ENCODE measurements at regions not wholly inside any gene's neighbourhood (a gene's known extent, or its start where the extent isn't known, plus 50 kb on each side); places are given as distances from the start of the nearest gene placed in this dataset.
"Not testable (repeated sequence)": the region's sequence is repeated elsewhere in the genome, so short reads cannot be mapped to it uniquely, and the experiment has no call there.

- ATAC-seq = no peak
- no peak for DNase-seq
- 85 to 88% (median 88%) methylated on average over 5 of the region's 5 CpGs for WGBS, 3 donors
- Histone ChIP-seq H3K36me3 (ENCODE audit: insufficient read depth in 1 of 2, low read depth in 1 of 2) (no peaks in the 10 kb centered on the region), H3K27me3 (ENCODE audit: insufficient read depth in 3 of 3, low read length in 2 of 3) (no peaks in the 10 kb centered on the region), H3K4me3 (no peak overlapping the region), H3K27ac (no peak overlapping the region), H3K4me1 (no peaks in the 10 kb centered on the region), H3K9me3 (no peaks in the 10 kb centered on the region)
- TF ChIP-seq CTCF (IDR thresholded peaks at IDR 0.05) = no peak
- intact Hi-C loops (cut with DNase I) = loop anchor here in 1 of 2 donors (10.0 kb wide), 1 partner anchor 825 kb away; no protein-coding TSS in a partner anchor
Observed at GRCh38 chr9:106019702-106020101, 325.4 kb downstream of the TMEM38B start.

- no peak for DNase-seq
- WGBS, 3 donors = 75 to 90% (median 78%) methylated on average over 2 of the region's 2 CpGs
- H3K4me1 ChIP-seq = no peaks in the 10 kb centered on the region
- TF ChIP-seq CTCF (IDR thresholded peaks at IDR 0.05) = no peak
- intact Hi-C loops (cut with DNase I) = loop anchor here in 1 of 2 donors (10.0 kb wide), 1 partner anchor 825 kb away; no protein-coding TSS in a partner anchor
- no peaks in the 10 kb centered on the region for H3K9me3 ChIP-seq
- no peaks in the 10 kb centered on the region for H3K27me3 ChIP-seq (ENCODE audit: insufficient read depth in 3 of 3, low read length in 2 of 3)
- no peak for ATAC-seq
- no peak overlapping the region for H3K27ac ChIP-seq
- H3K4me3 ChIP-seq = no peak overlapping the region
- no peaks in the 10 kb centered on the region for H3K36me3 ChIP-seq (ENCODE audit: insufficient read depth in 1 of 2, low read depth in 1 of 2)
Observed at GRCh38 chr9:106020186-106020585, 325.8 kb downstream of the TMEM38B start.

- no peaks in the 10 kb centered on the region for H3K9me3 ChIP-seq
- DNase-seq = no peak
- TF ChIP-seq CTCF (IDR thresholded peaks at IDR 0.05) = no peak
- no peak overlapping the region for H3K4me3 ChIP-seq
- intact Hi-C loops (cut with DNase I) = loop anchor here in 1 of 2 donors (10.0 kb wide), 1 partner anchor 821 kb away; no protein-coding TSS in a partner anchor
- H3K36me3 ChIP-seq (ENCODE audit: insufficient read depth in 1 of 2, low read depth in 1 of 2) = no peaks in the 10 kb centered on the region
- 92 to 98% (median 95%) methylated on average over 2 of the region's 2 CpGs for WGBS, 3 donors
- no peaks in the 10 kb centered on the region for H3K4me1 ChIP-seq
- no peaks in the 10 kb centered on the region for H3K27me3 ChIP-seq (ENCODE audit: insufficient read depth in 3 of 3, low read length in 2 of 3)
- ATAC-seq = no peak
- no peak overlapping the region for H3K27ac ChIP-seq
Observed at GRCh38 chr9:106023455-106023854, 329.1 kb downstream of the TMEM38B start.

GRCh38 chr9:106025453-106025852 lies 331.1 kb downstream of the TMEM38B start:
- Histone ChIP-seq H3K36me3 (ENCODE audit: insufficient read depth in 1 of 2, low read depth in 1 of 2) (no peaks in the 10 kb centered on the region), H3K4me3 (no peak overlapping the region), H3K27ac (no peak overlapping the region), H3K4me1 (no peaks in the 10 kb centered on the region), H3K27me3 (ENCODE audit: insufficient read depth in 3 of 3, low read length in 2 of 3) (no peaks in the 10 kb centered on the region), H3K9me3 (no peaks in the 10 kb centered on the region)
- DNase-seq = peak in 1 of 2 donors; percentile 50
- intact Hi-C loops (cut with DNase I) = loop anchor here in 1 of 2 donors (10.0 kb wide), 1 partner anchor 819 kb away; no protein-coding TSS in a partner anchor
- ATAC-seq = peak in 2 of 4 donors; percentile 61 to 78
- no peak for TF ChIP-seq CTCF (IDR thresholded peaks at IDR 0.05)
- 34 to 61% (median 41%) methylated on average over 4 of the region's 4 CpGs for WGBS, 3 donors

- intact Hi-C loops (cut with DNase I) = loop anchor here in 1 of 2 donors (10.0 kb wide), 1 partner anchor 65 kb away; no protein-coding TSS in a partner anchor
- not testable (repeated sequence) for H3K4me3 ChIP-seq; H3K27me3 ChIP-seq (ENCODE audit: insufficient read depth in 3 of 3, low read length in 2 of 3); ATAC-seq; H3K27ac ChIP-seq; H3K9me3 ChIP-seq; H3K4me1 ChIP-seq; H3K36me3 ChIP-seq (ENCODE audit: insufficient read depth in 1 of 2, low read depth in 1 of 2); DNase-seq
- 87 to 91% (median 89%) methylated on average over 3 of the region's 3 CpGs for WGBS, 3 donors
Observed at GRCh38 chr9:106030146-106030545, 335.8 kb downstream of the TMEM38B start.

All from psoas muscle (tissue), 7 donors.